GM12892 (cell line): ENCODE measurements at regions not wholly inside any gene's neighbourhood (a gene's known extent, or its start where the extent isn't known, plus 50 kb on each side); places are given as distances from the start of the nearest gene placed in this dataset.

ENCODE experiments used
- POLR2A ChIP-seq: IDR thresholded peaks from 2 replicates; pipeline ENCODE4 v1.6.1; 2011; ENCODE audit warnings: low read depth, low read length, control low read depth
- POLR2AphosphoS5 ChIP-seq: IDR thresholded peaks from 2 replicates; pipeline ENCODE4 v1.6.1; 2011; ENCODE audit warnings: low read depth, low read length, control low read depth
- TAF1 ChIP-seq: IDR thresholded peaks from 2 replicates; pipeline ENCODE4 v1.6.1; 2011; ENCODE audit warnings: low read depth, mild to moderate bottlenecking, control low read depth, low read length, borderline replicate concordance

GRCh38 chr15:89003865-89004725, 84.2 kb upstream of the ABHD2 start:
- TF ChIP-seq POLR2A (no peak), POLR2AphosphoS5 (no peak), TAF1 (no peak)
